HG03196 (cell line): ENCODE measurements at regions not wholly inside any gene's neighbourhood (a gene's known extent, or its start where the extent isn't known, plus 50 kb on each side); places are given as distances from the start of the nearest gene placed in this dataset.
"Not testable (repeated sequence)": the region's sequence is repeated elsewhere in the genome, so short reads cannot be mapped to it uniquely, and the experiment has no call there.

Experiments
- ATAC-seq: cut with Tn5 transposase; IDR thresholded peaks from one replicate; pipeline ENCODE4 v1.9.1; 2021; ENCODE audit not compliant: unreplicated experiment

DNA sequence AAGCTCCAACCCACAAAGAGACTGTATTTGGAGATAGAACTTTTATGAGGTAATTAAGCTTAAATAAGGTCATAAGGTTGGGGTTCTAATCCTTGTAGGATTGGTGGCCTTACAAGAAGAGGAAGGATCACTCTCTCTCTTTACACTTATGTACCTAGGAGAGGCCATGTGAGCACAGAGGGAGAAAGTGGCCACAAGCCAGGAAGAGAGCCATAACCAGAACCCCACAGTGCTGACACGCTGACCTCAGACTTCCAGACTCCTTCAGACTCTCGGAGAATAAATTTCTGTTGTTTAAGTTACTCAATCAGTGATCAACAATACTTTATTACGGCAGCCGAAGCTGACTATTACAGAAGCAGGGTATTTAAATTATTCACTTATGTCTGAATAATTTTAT lies 430.5 kb upstream of the EPHA7 start:
- ATAC-seq: no peak

DNA sequence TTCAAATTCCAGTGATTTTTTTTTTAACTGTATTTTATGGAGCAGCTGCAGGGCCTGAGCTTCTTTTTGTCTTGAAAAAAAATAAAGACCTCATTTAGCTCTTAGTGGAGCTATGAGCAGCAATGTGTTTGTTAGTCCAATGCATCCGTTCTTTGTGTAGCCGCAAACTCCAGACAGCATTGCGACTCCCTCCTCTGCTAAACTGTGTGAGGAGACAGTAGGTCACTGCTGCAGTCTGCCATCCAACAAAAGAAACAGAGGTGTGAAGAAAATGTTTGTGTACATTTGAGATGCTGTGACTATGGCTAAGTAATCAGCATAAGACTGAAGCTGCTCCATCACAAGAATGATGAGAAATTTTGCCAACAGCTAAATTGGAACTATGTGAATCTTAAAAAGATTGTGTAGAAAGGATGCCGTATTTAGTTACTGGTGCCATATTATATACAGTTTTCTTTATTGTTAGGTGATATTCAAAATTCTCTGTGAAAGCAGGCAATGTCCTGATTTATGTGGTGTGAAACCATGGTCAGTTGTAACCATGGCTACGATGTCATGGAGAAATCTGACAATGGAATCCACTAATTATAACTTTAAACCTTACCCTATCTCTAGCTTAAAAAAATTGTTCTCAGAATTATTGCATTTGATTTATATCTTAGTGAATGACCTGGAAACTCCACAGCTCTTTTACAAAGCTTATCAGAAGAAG lies 428.8 kb upstream of the EPHA7 start:
- ATAC-seq: no peak

- no peak for ATAC-seq
Measured at GRCh38 chr6:93842178-93842577, 422.8 kb upstream of the EPHA7 start.

GRCh38 chr6:93835451-93836145 lies 416.2 kb upstream of the EPHA7 start:
- not testable (repeated sequence) for ATAC-seq

DNA sequence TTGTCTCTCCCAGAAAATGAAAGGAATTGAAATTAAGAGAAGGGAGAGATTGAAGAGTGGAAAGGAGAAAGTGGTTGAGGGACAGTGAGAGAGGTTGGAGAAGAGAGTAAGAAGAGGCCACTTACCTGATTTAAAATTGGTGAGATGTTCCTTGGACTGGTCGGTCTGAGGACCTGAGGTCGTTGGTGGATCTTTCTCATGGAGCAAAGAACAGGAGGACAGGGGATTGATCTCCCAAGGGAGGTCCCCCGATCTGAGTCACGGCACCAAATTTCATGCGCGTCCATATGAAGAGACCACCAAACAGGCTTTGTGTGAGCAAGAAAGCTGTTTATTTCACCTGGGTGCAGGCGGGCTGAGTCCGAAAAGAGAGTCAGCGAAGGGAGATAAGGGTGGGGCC lies 415.7 kb upstream of the EPHA7 start:
- not testable (repeated sequence) for ATAC-seq

DNA sequence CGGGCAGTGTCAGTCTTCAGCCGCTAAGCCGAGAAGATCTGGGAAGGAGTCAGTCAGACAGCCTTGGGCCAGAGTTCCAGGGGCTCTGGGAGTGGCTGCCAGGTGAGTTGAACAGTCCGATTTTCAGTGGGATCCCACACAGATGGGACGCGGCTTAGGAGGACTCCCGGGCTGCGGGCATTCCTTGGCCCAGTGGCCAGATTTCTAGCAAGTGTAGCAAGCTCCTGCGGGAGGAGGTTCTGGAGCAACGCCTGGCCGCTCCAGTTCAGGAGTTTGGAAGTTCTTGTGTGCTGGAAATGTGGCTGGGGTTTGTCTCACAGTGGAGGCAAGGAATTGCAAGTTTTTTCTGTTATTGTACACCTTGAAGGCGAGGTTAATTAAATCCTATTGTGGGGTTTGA lies 414.0 kb upstream of the EPHA7 start:
- not testable (repeated sequence) for ATAC-seq

GRCh38 chr6:93829757-93830156 lies 410.4 kb upstream of the EPHA7 start:
- ATAC-seq: not testable (repeated sequence)

DNA sequence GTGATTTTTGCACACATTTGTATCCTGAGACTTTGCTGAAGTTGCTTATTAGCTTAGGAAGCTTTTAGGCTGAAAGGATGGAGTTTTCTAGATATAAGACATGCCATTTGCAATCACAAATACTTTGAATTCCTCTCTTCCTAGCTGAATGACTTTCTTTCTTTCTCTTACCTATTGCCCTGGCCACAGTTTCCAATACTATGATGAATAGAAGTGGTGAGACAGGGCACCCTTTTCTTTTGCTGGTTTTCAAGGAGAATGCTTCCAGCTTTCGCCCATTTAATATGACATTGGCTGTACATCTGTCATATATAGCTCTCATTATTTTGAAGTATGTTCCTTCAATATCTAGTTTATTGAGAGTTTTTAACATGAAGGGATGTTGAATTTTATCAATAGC lies 409.6 kb upstream of the EPHA7 start:
- no peak for ATAC-seq

DNA sequence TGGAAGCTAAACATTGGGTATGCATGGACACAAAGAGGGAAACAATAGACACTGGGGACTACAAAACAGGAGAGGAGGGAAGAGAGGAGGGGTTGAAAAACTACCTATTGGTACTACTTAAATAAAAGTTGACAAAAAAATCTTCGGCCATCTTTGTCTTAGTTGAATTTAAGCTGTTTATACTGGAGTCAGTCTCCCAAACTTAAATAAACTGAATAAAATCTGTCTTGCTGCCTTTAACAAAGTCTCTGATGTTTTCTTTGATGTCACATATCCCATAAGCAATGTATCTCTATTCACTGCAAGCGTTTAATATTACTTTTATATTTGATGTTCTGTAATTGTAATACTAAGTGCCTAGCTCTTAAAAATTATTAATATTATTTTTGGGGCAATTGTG lies 409.2 kb upstream of the EPHA7 start:
- no peak for ATAC-seq

DNA sequence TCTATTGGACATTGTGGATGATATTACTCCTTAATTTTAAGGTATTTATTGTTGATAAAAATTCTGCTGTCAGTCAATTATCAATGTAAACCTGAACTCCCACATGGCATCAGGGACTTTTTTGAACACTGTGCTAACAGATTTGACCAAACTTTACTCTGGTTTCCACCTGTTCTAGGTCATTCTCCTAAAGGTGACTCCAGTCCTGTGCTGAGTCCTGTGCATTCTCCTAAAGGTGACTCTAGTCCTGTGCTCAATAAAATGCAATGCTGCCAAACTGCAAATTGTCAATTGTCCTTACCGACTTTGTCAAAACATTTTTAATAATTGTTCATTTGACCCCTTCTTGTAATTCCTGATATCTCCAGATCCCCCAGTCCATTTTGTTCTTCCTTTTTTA lies 408.4 kb upstream of the EPHA7 start:
- no peak for ATAC-seq

DNA sequence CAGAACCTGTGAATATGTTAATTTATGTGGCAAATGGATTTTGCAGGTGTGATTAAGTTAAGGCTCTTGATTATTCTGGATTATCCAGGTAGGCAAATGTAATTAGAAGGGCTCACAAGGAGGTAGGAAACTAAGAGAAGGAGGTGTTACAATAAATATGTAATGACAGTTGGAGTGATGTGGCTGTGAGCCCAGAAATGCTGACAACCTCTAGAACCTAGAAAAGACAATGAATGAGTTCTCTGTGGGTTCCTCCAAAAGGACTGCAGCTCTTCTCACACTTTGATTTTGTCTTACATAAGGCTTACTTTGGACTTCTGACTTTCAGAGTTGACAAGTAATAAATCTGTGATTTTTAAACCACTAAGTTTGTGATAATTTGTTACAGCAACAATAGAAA lies 406.6 kb upstream of the EPHA7 start:
- ATAC-seq: no peak

- ATAC-seq: no peak
Measured at GRCh38 chr6:93823489-93823888, 404.1 kb upstream of the EPHA7 start.

DNA sequence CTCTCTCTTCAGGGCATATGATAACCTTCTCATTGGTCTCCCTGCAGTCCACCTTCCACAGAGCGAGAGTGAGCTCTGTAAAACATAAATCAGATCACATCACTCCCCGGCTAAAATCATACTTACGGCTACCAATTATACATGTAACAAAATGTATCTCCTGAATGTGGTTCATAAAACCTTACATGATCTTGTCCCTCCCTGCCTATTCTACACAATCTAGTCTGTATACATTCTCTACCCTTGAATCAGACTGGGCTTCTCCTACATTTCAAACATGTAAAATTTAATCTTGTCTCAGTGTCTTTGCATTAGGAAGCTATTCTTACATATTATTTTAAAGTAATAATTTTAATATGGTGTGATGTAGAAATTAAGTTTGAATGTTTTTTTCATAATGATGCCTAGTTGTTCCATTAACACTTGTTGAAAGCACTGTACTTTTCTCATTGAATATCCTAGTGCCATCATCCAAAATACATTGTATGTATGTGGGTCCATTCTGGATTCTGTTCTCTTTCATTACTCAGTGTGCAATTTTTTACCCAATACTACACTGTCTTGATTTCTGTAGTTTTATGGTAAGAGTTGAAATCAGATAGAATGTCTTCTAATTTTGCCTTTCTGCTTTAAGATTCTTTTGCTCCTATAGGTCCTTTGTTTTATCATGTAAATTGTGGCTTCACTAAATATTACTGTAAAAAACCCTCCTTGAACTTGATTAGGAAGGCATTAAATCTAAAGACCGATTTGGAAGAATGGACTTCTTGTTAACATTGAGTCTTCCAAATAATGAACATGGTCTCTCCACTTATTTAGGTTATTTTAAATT lies 403.3 kb upstream of the EPHA7 start:
- no peak for ATAC-seq

DNA sequence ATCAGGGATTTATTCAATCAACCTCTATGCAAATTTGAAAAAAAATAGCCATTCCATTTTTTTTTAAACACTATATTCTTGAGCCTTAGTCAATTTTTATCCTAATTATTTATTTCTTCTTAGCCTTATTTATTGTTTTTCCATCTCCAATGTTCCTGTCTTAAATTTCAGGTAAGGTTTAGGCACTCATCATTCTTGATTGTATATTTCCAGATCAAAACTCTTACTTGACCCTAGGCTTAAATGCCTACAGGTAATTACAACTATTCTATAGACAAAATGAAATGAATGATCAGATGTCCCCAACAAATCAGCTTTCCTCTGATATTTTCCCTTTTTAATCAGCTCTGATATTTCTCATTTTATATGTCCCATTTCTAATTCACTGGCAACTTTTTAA lies 402.6 kb upstream of the EPHA7 start:
- no peak for ATAC-seq

DNA sequence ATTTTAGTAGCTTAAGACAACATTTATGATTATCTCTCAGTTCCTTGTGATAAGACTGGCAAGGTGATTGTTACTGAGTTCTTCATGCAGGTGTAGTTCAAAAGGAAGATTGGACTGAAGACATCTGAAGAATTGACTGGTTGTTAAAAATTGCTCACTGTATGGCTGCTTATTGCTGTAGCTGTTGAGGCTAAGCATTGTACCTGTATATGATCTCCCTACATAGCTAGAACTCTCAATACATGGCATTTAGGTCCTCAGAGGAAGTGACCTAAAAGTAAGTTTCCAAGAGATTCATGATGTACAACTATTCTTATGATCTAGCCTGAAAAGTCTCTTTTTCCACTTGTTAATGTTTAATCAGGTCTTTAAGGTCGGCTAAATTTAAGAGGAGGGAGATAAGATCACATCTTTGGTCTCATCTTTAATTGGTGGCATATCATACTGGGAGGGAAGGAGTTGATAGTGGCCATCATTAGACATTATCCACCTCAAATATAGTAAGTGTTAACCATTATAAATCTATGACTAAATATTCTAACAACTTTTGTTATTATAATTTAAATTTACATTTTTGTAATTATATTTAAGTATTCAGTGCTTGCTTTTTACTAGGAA lies 401.2 kb upstream of the EPHA7 start:
- no peak for ATAC-seq

- no peak for ATAC-seq
Measured at GRCh38 chr6:93819189-93819588, 399.8 kb upstream of the EPHA7 start.

- ATAC-seq: no peak
Measured at GRCh38 chr6:93817937-93818336, 398.6 kb upstream of the EPHA7 start.

DNA sequence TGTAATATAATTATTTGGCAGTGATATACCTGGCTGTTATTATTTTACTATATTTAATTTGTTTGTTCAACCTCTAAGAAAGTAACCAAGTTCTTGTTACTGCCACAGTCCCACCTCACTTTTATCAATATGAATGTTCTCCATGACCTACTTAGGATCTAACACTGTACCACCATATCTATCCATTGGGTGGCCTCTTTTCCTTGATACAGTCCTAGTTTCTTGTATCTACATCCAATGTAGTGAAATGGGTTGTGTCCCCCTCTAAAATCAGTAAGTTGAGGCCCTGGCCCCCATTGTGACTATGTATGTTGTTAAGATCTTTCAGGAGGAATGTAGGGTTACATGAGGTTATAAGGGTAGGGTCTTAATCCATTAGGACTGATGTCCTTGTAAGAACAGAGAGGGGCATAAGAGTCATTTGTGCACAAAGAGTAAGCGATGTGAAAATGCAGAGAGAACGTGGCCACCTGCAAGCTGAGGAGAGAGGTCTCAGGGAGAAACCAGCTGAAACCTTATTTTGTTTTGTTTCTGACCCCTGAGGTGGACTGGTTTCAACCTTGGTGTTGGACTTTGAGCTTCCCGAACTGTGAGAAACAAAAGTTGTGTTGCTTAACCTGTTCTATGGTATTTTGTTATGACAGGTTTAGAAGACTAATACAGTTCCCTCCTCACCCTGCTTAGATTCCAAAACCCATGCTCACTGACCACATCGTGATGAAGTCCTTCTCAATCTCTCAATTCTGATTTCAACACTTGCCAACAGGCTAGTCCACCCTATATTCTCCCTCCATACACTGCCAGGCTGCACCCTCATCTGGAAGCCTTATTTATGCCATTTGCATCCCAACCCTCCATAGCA lies 387.3 kb upstream of the EPHA7 start:
- ATAC-seq: no peak

GRCh38 chr6:93801101-93801847 lies 381.9 kb upstream of the EPHA7 start:
- ATAC-seq: no peak

DNA sequence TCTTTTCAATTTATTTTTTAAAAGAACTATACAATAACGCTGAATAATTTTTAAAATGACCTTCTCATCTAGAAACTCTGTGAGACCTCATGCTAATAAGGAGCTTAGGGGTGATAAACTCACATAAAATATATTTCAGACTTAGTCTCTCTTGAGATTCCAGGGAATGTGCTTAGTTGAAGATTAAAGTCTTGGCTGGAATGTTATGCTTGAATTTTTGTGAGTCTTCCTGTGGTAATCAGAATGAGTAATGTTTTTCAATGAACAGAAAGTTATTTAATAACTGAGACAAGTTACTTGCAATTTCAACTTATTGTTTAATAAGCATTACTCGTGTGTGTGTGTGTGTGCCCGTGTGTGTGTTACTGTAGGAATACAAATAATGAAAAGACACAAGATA lies 379.9 kb upstream of the EPHA7 start:
- no peak for ATAC-seq
